Heart right ventricle (tissue), 16 donors: ENCODE measurements at regions not wholly inside any gene's neighbourhood (a gene's known extent, or its start where the extent isn't known, plus 50 kb on each side); places are given as distances from the start of the nearest gene placed in this dataset.

Source experiments
- ATAC-seq, 8 donors: fragments of 200-7000 bp; cut with Tn5 transposase; one replicate each; pipeline ENCODE4 v1.9.1; 2020; ENCODE audit warnings: mild to moderate bottlenecking in 8 of 8, moderate library complexity in 8 of 8, moderate number of reproducible peaks in 1 of 8
- DNase-seq, 2 donors: peaks; one replicate each; pipeline ENCODE4 v3.0.0-alpha.2; 2020
- H3K27ac ChIP-seq, 10 donors: fragments of 200-600 bp; sonication (generic) in 2 of 10; one replicate each; pipeline versions ENCODE4 v1.5.0 to v1.8.0; 2020 to 2022; ENCODE audit warnings: mild to moderate bottlenecking in 3 of 10
- H3K27me3 ChIP-seq, 7 donors: fragments of 200-600 bp; one replicate each; pipeline ENCODE4 v1.8.0; 2021 to 2022; ENCODE audit warnings: mild to moderate bottlenecking in 2 of 7
- H3K36me3 ChIP-seq, 9 donors: fragments of 200-600 bp; sonication (generic) in 1 of 9; one replicate each; pipeline versions ENCODE4 v1.5.0 to v1.8.0; 2020 to 2022; ENCODE audit warnings: mild to moderate bottlenecking in 2 of 9
- H3K4me1 ChIP-seq, 9 donors: fragments of 200-600 bp; sonication (generic) in 1 of 9; one replicate each; pipeline versions ENCODE4 v1.5.0 to v1.8.0; 2020 to 2022; ENCODE audit warnings: mild to moderate bottlenecking in 4 of 9
- H3K4me3 ChIP-seq, 10 donors: fragments of 200-600 bp; sonication (generic) in 2 of 10; one replicate each; pipeline versions ENCODE4 v1.5.0 to v1.8.0; 2020 to 2022; ENCODE audit warnings: mild to moderate bottlenecking in 7 of 10, moderate library complexity in 2 of 10
- H3K9me3 ChIP-seq, 11 donors: fragments of 200-600 bp in 10 of 11; sonication (generic) in 2 of 11; one replicate each; pipeline versions ENCODE4 v1.5.0 to v1.8.0; 2013 to 2022; ENCODE audit warnings: mild to moderate bottlenecking in 2 of 11, control low read depth in 1 of 11, moderate library complexity in 1 of 11
- CTCF ChIP-seq, 9 donors: fragments of 200-600 bp; sonication (generic) in 2 of 9; IDR thresholded peaks; one replicate each; pipeline versions ENCODE4 v1.5.0 to v1.8.0; 2021 to 2022; ENCODE audit warnings: antibody characterized with exemption in 9 of 9, mild to moderate bottlenecking in 5 of 9, moderate library complexity in 1 of 9
- WGBS, 2 donors: extraction: QIAGEN DNeasy Blood & Tissue Kit; methylation state at CpG; one replicate each; pipeline ENCODE4 v1.1.7; 2013; ENCODE audit warnings: inconsistent platforms in 1 of 2; 5-methylcytosine and 5-hydroxymethylcytosine counted together
- intact Hi-C, 10 donors: fragments of 100-400 bp; cut with DNase I; formaldehyde crosslinking; loops; one replicate each; pipeline versions ENCODE4 v1.11.1 to v1.14.2; 2022
- donor health status: Arrhythmogenic right ventricular cardiomyopathy.
- donor health status: ischemic (EF 13 %, LVEDD 7.1; RV severe dilation, severe dysfunction).
- donor health status: healthy with polysubstance abuse.
- donor health status: DM: no; HTN: yes; CAD: no.
- donor health status: DM: no; HTN: no; CAD: no.
- donor health status: ischemic (EF 25% LVEDD 6.9; RV normal size, moderate dysfunction).
- donor health status: ischemic (EF 25% LVEDD 5.7; RV mildly dilated, moderate dysfunction).
- donor health status: healthy.
- donor health status: DM: yes; HTN: yes; CAD: no.
- donor health status: Ischemic cardiomyopathy.
- donor health status: ischemic (EF 35%, LVEDD 5.7; RV mildly dilated, moderate dysfunction).
- donor health status: nonischemic (EF 11% LVEDD 7.7; RV severe dilation, severe dysfunction).
- donor health status: DM: yes; HTN: yes; CAD: no.
- donor health status: PGD.
- donor health status: ischemic (EF 29% LVEDD 5.4; RV normal size, mild dysfunction).
- donor health status: nonischemic (EF 23%, LVEDD 6.1; RV moderate dilation, normal function).

- ATAC-seq (no peak), DNase-seq (no peak)
- intact Hi-C loops, result no loop called here
- H3K4me3 ChIP-seq, result no peak overlapping the region
- no peaks in the 10 kb centered on the region for H3K27me3 ChIP-seq
- no peaks in the 10 kb centered on the region for H3K4me1 ChIP-seq
- no peaks in the 10 kb centered on the region for H3K36me3 ChIP-seq
- H3K27ac ChIP-seq, result no peak overlapping the region
- WGBS, 2 donors, result 48 to 53% methylated on average over 5 of the region's 5 CpGs
- H3K9me3 ChIP-seq, result no peaks in the 10 kb centered on the region
- TF ChIP-seq CTCF (IDR thresholded peaks at IDR 0.05), result no peak
Measured at GRCh38 chr12:40515041-40515816, 177.0 kb upstream of the CNTN1 start.

- no peak for DNase-seq
- H3K9me3 ChIP-seq, result no peaks in the 10 kb centered on the region
- no peaks in the 10 kb centered on the region for H3K36me3 ChIP-seq
- H3K27me3 ChIP-seq, result no peaks in the 10 kb centered on the region
- no peak overlapping the region for H3K27ac ChIP-seq
- 87 to 93% methylated on average over 3 of the region's 3 CpGs for WGBS, 2 donors
- TF ChIP-seq CTCF (IDR thresholded peaks at IDR 0.05), result no peak
- H3K4me1 ChIP-seq, result no peaks in the 10 kb centered on the region
- H3K4me3 ChIP-seq, result no peak overlapping the region
- intact Hi-C loops, result no loop called here
- ATAC-seq, result no peak
Measured at GRCh38 chr12:40522837-40523236, 169.4 kb upstream of the CNTN1 start.

GRCh38 chr12:40525054-40525453, 167.2 kb upstream of the CNTN1 start:
- Histone ChIP-seq H3K27me3 (no peaks in the 10 kb centered on the region), H3K4me1 (no peaks in the 10 kb centered on the region), H3K4me3 (no peak overlapping the region), H3K9me3 (no peaks in the 10 kb centered on the region), H3K36me3 (no peaks in the 10 kb centered on the region), H3K27ac (no peak overlapping the region)
- DNase-seq, result no peak
- no peak for ATAC-seq
- WGBS, 2 donors, result 77 to 86% methylated on average over 3 of the region's 3 CpGs
- intact Hi-C loops, result no loop called here
- no peak for TF ChIP-seq CTCF (IDR thresholded peaks at IDR 0.05)

- TF ChIP-seq CTCF (IDR thresholded peaks at IDR 0.05), result no peak
- H3K27ac ChIP-seq, result no peak overlapping the region
- no peak for ATAC-seq
- H3K27me3 ChIP-seq, result no peaks in the 10 kb centered on the region
- H3K9me3 ChIP-seq, result peaks cover 0 to 14% (median 0%) of the 10 kb centered on the region in 11 donors
- 53 to 60% methylated on average over 4 of the region's 4 CpGs for WGBS, 2 donors
- DNase-seq, result no peak
- no peaks in the 10 kb centered on the region for H3K36me3 ChIP-seq
- intact Hi-C loops, result no loop called here
- H3K4me3 ChIP-seq, result no peak overlapping the region
- no peaks in the 10 kb centered on the region for H3K4me1 ChIP-seq
Measured at GRCh38 chr12:40534828-40535227, 157.4 kb upstream of the CNTN1 start.
